COLO829 (cell line): ENCODE measurements at regions not wholly inside any gene's neighbourhood (a gene's known extent, or its start where the extent isn't known, plus 50 kb on each side); places are given as distances from the start of the nearest gene placed in this dataset.
"Not testable (repeated sequence)": the region's sequence is repeated elsewhere in the genome, so short reads cannot be mapped to it uniquely, and the experiment has no call there.

ENCODE experiments used
- DNase-seq: peaks from one replicate; pipeline ENCODE4 v3.0.0; 2012; ENCODE audit warnings: low spot score

DNA sequence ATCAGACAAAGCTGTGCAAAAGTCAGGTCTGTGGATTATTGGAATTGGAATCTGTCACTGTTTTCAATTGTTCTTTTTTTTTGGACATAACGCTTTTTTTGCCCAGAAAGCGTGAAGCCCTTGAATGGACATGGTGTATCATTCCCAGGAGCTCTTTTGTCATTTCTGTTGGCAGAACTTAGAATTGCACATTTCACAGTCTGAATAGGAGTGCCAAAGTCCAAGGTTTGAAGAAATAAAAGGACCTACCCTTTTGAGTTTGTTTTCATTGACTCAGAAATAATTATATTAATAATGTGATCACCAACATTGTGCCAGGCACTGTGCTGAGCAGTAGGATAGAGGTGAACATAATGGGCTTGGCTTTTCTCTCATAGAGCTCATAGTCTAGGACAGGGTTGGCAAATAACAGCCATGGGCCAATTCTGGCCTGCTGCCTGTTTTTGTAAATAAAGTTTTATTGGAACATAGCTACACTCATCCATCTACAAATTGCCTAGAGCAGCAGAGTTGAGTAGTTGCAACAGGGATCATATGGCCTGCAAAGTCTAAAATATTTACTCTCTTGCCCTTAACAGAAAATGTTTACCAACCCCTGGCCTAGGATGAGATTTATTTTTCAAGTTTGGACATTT is 62.6 kb upstream of the ATXN1 start:
- DNase-seq: no peak

DNA sequence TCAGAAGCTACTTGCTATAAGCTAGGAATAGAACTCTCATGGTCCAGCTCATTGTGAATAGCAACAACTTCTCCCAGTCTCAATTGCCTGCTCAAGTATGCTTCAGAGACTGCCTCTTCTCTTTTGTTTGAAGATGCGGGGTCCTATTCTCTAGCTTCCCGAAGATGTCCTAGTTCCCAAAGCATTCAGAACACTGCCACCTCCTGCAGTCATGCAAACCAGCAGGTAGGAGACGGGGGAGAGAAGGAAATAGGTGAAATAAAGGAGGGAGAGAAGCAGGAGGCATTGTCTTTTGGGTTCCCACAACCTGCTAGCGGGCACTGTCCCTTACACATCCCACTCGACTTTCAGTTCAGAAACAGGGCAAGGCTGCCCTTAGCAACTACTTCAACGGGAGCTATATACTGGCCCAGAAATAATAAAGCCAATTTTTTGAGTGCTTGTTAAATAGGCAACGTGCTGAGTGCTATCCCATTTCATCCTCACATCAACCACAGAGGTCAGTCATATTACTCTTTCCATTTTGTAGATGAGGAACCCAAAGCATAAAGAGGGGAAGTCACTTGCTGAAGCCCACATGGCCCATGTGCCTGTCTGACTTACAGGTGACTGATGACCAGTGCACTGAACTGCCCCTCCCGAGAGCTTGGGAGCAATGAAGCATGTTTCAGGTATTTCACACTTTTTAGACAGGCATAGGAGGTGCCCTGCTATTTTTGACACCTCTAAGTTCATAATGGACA is 61.9 kb upstream of the ATXN1 start:
- DNase-seq: no peak

DNA sequence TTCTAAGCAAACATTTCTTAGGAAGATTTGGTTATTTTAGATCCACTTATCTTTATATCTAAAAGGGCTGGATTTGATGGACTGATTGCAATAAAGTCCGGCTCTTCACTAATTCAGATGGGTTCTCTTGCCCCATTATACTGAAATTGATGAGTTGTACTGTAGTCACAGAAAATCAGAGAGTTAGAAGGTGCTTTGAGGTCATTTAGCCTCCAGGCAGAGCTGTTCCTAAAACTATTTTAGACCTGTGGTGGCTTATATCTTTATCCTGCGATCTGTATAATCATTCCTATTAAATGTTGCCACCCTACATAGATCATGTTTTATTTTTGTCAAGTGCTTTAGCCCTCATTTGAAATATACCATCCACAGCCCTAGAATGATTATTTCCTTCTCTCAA is 61.3 kb upstream of the ATXN1 start:
- no peak for DNase-seq

DNA sequence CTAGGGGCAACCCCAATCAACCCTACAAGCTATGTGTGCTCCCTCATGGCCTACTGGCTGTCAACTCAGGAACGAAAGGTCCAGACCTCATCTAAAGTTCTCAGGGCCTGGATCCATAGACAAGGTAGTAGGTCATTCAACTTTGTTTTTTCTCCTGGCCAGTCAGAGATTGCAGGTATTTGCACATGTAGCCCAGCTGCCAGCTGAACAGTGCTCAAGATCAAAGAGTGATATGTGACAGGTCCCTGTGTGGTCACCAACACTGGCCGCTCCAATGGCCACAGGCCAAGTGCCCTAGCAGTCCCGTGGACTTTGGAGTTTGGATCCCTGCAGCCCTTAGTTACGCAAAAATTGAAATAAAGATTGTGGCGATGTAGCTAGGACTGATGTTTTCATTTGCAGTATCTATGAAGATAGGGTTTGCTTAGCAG is 60.6 kb upstream of the ATXN1 start:
- DNase-seq: no peak

DNA sequence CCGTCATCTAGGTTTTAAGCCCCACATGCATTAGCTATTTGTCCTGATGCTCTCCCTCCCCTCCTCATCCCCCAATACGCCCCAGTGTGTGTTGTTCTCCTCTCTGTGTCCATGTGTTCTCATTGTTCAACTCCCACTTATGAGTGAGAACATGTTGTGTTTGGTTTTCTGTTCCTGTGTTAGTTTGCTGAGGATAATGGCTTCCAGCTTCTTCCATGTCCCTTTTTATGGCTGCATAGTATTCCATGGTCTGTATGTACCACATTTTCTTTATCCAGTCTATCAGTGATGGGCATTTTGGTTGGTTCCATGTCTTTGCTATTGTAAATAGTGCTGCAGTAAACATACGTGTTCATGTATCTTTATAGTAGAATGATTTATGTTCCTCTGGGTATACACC is 59.0 kb upstream of the ATXN1 start:
- DNase-seq: not testable (repeated sequence)

DNA sequence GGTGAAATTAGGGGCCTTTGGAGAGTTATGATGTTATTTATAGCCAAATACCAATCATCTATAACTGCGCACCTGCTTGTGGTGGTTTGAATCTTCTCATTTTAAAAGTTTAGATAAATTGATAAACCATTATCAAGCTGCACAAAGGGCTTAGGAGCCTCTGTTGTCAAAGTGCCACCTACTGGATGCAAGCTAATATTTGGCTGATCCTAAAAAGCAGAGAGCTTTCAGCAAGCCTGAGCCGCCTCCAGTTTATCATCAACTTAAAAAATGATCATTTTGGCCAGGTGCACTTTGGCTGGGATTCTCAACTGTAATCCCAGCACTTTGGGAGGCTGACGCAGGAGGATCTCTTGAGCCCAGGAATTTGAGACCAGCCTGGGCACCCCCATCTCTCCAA is 58.5 kb upstream of the ATXN1 start:
- no peak for DNase-seq

DNA sequence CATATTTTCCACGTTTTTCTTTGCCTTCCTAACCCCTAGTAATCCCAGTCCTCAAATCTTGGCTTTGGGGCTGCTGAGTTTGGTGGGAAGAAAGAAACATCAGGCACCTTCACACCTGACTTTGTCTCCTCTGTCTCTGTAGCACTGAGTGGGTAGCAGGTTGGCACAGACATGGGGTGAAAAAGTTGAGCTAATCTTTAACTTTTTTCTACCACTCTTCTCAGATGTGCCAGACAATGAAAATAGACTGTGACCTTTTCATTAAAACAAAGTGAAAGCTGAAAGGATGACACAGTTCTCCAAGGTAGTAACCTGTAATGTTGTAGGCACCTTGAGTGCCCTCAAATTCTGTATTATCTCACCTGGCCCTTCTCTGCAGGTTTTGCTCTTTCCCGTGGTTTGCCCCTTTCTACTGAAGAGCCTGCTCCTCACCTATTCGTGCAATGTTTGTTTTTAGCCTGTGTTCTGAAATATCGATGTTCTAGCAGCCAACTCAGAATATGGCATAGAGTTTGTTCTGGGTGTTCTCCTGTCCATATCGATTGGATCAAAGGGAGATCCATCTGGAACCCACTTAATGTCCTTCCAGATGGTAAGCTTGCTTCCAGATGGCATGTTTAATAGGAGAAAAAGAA is 57.8 kb upstream of the ATXN1 start:
- no peak for DNase-seq

DNA sequence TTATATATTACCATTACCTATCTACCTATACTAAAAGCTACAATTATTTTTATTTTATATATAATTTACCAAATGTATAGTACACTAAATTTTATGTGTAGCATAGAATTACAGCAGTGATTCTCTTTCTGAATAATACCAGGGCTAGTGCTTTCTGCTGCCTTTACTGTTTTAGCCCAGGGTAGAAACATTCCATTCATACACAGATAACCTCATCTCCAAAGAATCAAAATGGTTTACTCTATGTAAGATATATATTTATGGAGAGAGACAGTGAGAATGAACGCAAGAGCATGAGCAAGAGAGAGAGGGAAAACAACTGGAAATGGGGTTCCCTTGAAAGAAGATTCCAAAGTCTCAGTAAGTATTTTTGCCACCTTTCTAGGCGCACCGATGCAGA is 56.3 kb upstream of the ATXN1 start:
- DNase-seq: no peak

DNA sequence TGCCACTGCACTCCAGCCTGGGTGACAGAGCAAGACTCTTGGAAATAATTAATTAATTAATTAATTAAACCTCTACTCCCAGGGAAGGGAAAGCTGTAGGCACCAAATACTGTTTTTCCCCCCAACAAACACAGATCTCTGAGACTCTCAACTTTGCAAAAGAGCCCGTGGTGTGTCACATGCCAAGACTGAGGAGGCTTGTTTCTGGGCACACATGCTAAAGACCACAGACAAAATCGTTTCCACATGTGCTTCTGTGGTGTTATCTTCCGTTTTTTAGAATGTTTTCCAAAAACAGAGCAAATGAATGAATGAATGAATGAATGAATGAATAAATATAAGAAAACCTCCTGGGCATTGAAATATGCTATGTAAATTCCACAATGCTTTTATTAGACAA is 55.6 kb upstream of the ATXN1 start:
- no peak for DNase-seq

DNA sequence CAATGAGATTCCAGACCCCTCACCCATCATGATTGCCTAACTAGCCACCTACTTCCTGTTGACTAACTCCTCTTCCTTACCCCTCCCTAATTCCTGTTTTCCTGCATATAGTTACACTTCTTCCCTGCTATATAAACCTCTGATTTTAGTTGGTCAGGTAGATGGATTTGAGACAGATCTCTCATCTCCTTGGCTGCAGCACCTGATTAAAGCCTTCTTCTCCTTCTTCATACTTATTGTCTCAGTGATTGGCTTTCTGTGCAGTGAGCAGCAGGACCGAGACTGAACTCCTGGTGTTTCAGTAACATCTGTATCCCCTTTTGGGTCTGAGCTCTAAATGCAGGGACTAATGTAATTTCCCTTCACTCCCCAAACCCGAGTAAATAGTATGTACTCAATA is 51.7 kb upstream of the ATXN1 start:
- DNase-seq: no peak

DNA sequence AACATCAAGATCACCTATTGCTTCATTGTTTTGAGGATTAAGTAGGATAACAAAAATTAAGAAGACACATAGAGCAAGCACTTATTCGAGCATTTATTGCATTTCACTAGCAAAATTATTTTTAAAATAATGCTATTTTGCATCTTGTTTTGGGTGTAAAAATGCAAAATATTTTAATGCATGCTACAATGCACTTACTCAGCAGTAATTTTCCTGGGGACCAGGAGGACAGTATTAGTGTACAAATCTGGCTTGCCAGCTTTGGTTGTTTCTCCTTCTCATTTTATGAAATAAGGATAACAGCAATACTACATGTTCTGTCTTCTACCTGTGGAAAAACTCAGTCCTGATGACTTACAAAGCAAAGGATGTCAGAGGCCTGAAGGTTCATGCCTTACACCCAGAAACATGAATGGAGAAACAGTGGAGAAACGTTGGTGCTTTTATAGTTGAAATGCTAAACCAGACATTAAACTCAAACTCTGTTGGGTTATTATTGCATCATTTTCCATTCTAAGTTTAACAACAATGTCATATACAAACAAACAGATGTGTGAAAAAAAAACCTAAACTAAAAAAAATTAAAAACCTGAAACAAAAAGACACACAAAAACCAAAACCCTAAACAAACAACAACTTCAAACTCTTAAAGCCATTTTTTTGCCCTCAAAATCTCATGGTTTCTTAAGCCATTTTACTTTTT is 50.2 kb upstream of the ATXN1 start:
- no peak for DNase-seq
